ENCODE measurements at regions not wholly inside any gene's neighbourhood (a gene's known extent, or its start where the extent isn't known, plus 50 kb on each side); places are given as distances from the start of the nearest gene placed in this dataset.

- Mint-ChIP-seq H3K4me3 (no peak overlapping the region), H3K9me3 (peaks cover 5% of the 10 kb centered on the region), H3K27me3 (ENCODE audit: low read depth) (peaks cover 7% of the 10 kb centered on the region), H3K4me1 (ENCODE audit: low read depth) (no peaks in the 10 kb centered on the region), H3K36me3 (ENCODE audit: low read depth) (peaks cover 1% of the 10 kb centered on the region), H3K27ac (no peak overlapping the region)
- intact Hi-C loops (cut with micrococcal nuclease), result no loop called here
- CTCF ChIA-PET, result no interaction called here
- DNase-seq, result no peak
Observed at GRCh38 chr15:96896766-96897165, 566.3 kb downstream of the NR2F2 start.

- CTCF ChIA-PET, result interaction anchor here (0.7 kb wide), 1 partner anchor 21 kb away, joined by 3 read pairs; no protein-coding TSS in a partner anchor
Observed at GRCh38 chr15:96914081-96914480, 583.6 kb downstream of the NR2F2 start.

GRCh38 chr15:96916750-96917149 lies 586.2 kb downstream of the NR2F2 start:
- CTCF ChIA-PET, result no interaction called here
- no peak for DNase-seq
- Mint-ChIP-seq H3K27me3 (ENCODE audit: low read depth) (peaks cover 1% of the 10 kb centered on the region), H3K4me3 (no peak overlapping the region), H3K9me3 (peaks cover 24% of the 10 kb centered on the region), H3K36me3 (ENCODE audit: low read depth) (peaks cover 1% of the 10 kb centered on the region), H3K4me1 (ENCODE audit: low read depth) (no peaks in the 10 kb centered on the region), H3K27ac (no peak overlapping the region)
- intact Hi-C loops (cut with micrococcal nuclease), result no loop called here

More at GRCh38 chr15:96914081-96914480, 583.6 kb downstream of the NR2F2 start:
- intact Hi-C loops (cut with micrococcal nuclease), result no loop called here
- Mint-ChIP-seq H3K9me3 (peaks cover 21% of the 10 kb centered on the region), H3K4me3 (no peak overlapping the region), H3K4me1 (ENCODE audit: low read depth) (no peaks in the 10 kb centered on the region), H3K27ac (no peak overlapping the region), H3K27me3 (ENCODE audit: low read depth) (no peaks in the 10 kb centered on the region), H3K36me3 (ENCODE audit: low read depth) (peaks cover 1% of the 10 kb centered on the region)
- no peak for DNase-seq

- DNase-seq, result no peak
- CTCF ChIA-PET, result no interaction called here
- H3K27ac Mint-ChIP-seq, result no peak overlapping the region
- H3K4me1 Mint-ChIP-seq (ENCODE audit: low read depth), result no peaks in the 10 kb centered on the region
- peaks cover 3% of the 10 kb centered on the region for H3K9me3 Mint-ChIP-seq
- intact Hi-C loops (cut with micrococcal nuclease), result no loop called here
- no peak overlapping the region for H3K4me3 Mint-ChIP-seq
- peaks cover 6% of the 10 kb centered on the region for H3K27me3 Mint-ChIP-seq (ENCODE audit: low read depth)
- no peaks in the 10 kb centered on the region for H3K36me3 Mint-ChIP-seq (ENCODE audit: low read depth)
Observed at GRCh38 chr15:96924570-96924969, 594.1 kb downstream of the NR2F2 start.

GRCh38 chr15:96947296-96948229 lies 617.1 kb downstream of the NR2F2 start:
- Mint-ChIP-seq H3K4me3 (no peak overlapping the region), H3K4me1 (ENCODE audit: low read depth) (peaks cover 4% of the 10 kb centered on the region), H3K27me3 (ENCODE audit: low read depth) (peaks cover 40% of the 10 kb centered on the region), H3K27ac (no peak overlapping the region), H3K36me3 (ENCODE audit: low read depth) (no peaks in the 10 kb centered on the region), H3K9me3 (no peaks in the 10 kb centered on the region)
- CTCF ChIA-PET, result interaction anchor here (0.6 kb wide), 1 partner anchor 176 kb away, joined by 3 read pairs; no protein-coding TSS in a partner anchor
- DNase-seq, result no peak
- intact Hi-C loops (cut with micrococcal nuclease), result no loop called here

- Mint-ChIP-seq H3K27ac (no peak overlapping the region), H3K4me3 (no peak overlapping the region), H3K4me1 (ENCODE audit: low read depth) (peaks cover 4% of the 10 kb centered on the region), H3K9me3 (peaks cover 2% of the 10 kb centered on the region), H3K36me3 (ENCODE audit: low read depth) (no peaks in the 10 kb centered on the region), H3K27me3 (ENCODE audit: low read depth) (peaks cover 43% of the 10 kb centered on the region)
- intact Hi-C loops (cut with micrococcal nuclease), result no loop called here
- CTCF ChIA-PET, result no interaction called here
- DNase-seq, result no peak
Observed at GRCh38 chr15:96948981-96949380, 618.5 kb downstream of the NR2F2 start.

- Mint-ChIP-seq H3K4me3 (no peak overlapping the region), H3K4me1 (ENCODE audit: low read depth) (no peaks in the 10 kb centered on the region), H3K27ac (no peak overlapping the region), H3K9me3 (no peaks in the 10 kb centered on the region), H3K36me3 (ENCODE audit: low read depth) (no peaks in the 10 kb centered on the region), H3K27me3 (ENCODE audit: low read depth) (no peaks in the 10 kb centered on the region)
- intact Hi-C loops (cut with micrococcal nuclease), result no loop called here
- no peak for DNase-seq
- CTCF ChIA-PET, result interaction anchor here (0.7 kb wide), 1 partner anchor 377 kb away, joined by 3 read pairs; no protein-coding TSS in a partner anchor
Observed at GRCh38 chr15:96958721-96959120, 628.2 kb downstream of the NR2F2 start.

- no peak overlapping the region for H3K4me3 Mint-ChIP-seq
- CTCF ChIA-PET, result no interaction called here
- H3K27ac Mint-ChIP-seq, result no peak overlapping the region
- no peaks in the 10 kb centered on the region for H3K27me3 Mint-ChIP-seq (ENCODE audit: low read depth)
- DNase-seq, result no peak
- no peaks in the 10 kb centered on the region for H3K9me3 Mint-ChIP-seq
- intact Hi-C loops (cut with micrococcal nuclease), result no loop called here
- H3K4me1 Mint-ChIP-seq (ENCODE audit: low read depth), result no peaks in the 10 kb centered on the region
- no peaks in the 10 kb centered on the region for H3K36me3 Mint-ChIP-seq (ENCODE audit: low read depth)
Observed at GRCh38 chr15:96959501-96959900, 629.0 kb downstream of the NR2F2 start.

GRCh38 chr15:96960711-96961480 lies 630.4 kb downstream of the NR2F2 start:
- no peak overlapping the region for H3K4me3 Mint-ChIP-seq
- H3K27me3 Mint-ChIP-seq (ENCODE audit: low read depth), result no peaks in the 10 kb centered on the region
- no peak for DNase-seq
- intact Hi-C loops (cut with micrococcal nuclease), result no loop called here
- CTCF ChIA-PET, result no interaction called here
- H3K36me3 Mint-ChIP-seq (ENCODE audit: low read depth), result no peaks in the 10 kb centered on the region
- H3K27ac Mint-ChIP-seq, result no peak overlapping the region
- H3K4me1 Mint-ChIP-seq (ENCODE audit: low read depth), result no peaks in the 10 kb centered on the region
- H3K9me3 Mint-ChIP-seq, result no peaks in the 10 kb centered on the region

GRCh38 chr15:96966554-96966953 lies 636.1 kb downstream of the NR2F2 start:
- Mint-ChIP-seq H3K27me3 (ENCODE audit: low read depth) (no peaks in the 10 kb centered on the region), H3K4me1 (ENCODE audit: low read depth) (no peaks in the 10 kb centered on the region), H3K9me3 (no peaks in the 10 kb centered on the region), H3K4me3 (no peak overlapping the region), H3K36me3 (ENCODE audit: low read depth) (no peaks in the 10 kb centered on the region), H3K27ac (no peak overlapping the region)
- DNase-seq, result no peak
- CTCF ChIA-PET, result no interaction called here
- intact Hi-C loops (cut with micrococcal nuclease), result no loop called here

GRCh38 chr15:96969732-96970710 lies 639.5 kb downstream of the NR2F2 start:
- CTCF ChIA-PET, result no interaction called here
- H3K4me3 Mint-ChIP-seq, result no peak overlapping the region
- no peaks in the 10 kb centered on the region for H3K27me3 Mint-ChIP-seq (ENCODE audit: low read depth)
- no peaks in the 10 kb centered on the region for H3K9me3 Mint-ChIP-seq
- no peak for DNase-seq
- H3K27ac Mint-ChIP-seq, result no peak overlapping the region
- intact Hi-C loops (cut with micrococcal nuclease), result no loop called here
- H3K36me3 Mint-ChIP-seq (ENCODE audit: low read depth), result no peaks in the 10 kb centered on the region
- no peaks in the 10 kb centered on the region for H3K4me1 Mint-ChIP-seq (ENCODE audit: low read depth)

GRCh38 chr15:96972201-96972600 lies 641.7 kb downstream of the NR2F2 start:
- CTCF ChIA-PET, result no interaction called here
- Mint-ChIP-seq H3K27me3 (ENCODE audit: low read depth) (no peaks in the 10 kb centered on the region), H3K36me3 (ENCODE audit: low read depth) (no peaks in the 10 kb centered on the region), H3K27ac (no peak overlapping the region), H3K4me1 (ENCODE audit: low read depth) (no peaks in the 10 kb centered on the region), H3K9me3 (no peaks in the 10 kb centered on the region), H3K4me3 (no peak overlapping the region)
- intact Hi-C loops (cut with micrococcal nuclease), result no loop called here
- no peak for DNase-seq

Measured in activated naive CD4-positive, alpha-beta T cell treated with anti-CD3 and anti-CD28 coated beads for 36 hours (primary cell).